ENCODE measurements at regions not wholly inside any gene's neighbourhood (a gene's known extent, or its start where the extent isn't known, plus 50 kb on each side); places are given as distances from the start of the nearest gene placed in this dataset.

GRCh38 chr3:41143421-41144031, 55.8 kb upstream of the CTNNB1 start:
- DNase-seq (ENCODE audit: low read depth) = no peak

GRCh38 chr3:41144631-41145030, 54.7 kb upstream of the CTNNB1 start:
- no peak for DNase-seq (ENCODE audit: low read depth)

- DNase-seq (ENCODE audit: low read depth) = peak; percentile 73
These were observed 50.8 kb upstream of the CTNNB1 start for GRCh38 chr3:41148478-41148877.

- no peak for DNase-seq (ENCODE audit: low read depth)
These were observed 50.4 kb upstream of the CTNNB1 start for GRCh38 chr3:41148901-41149300.

Data from RPMI7951 (cell line).